ENCODE measurements at regions not wholly inside any gene's neighbourhood (a gene's known extent, or its start where the extent isn't known, plus 50 kb on each side); places are given as distances from the start of the nearest gene placed in this dataset.
"Not testable (repeated sequence)": the region's sequence is repeated elsewhere in the genome, so short reads cannot be mapped to it uniquely, and the experiment has no call there.

DNA sequence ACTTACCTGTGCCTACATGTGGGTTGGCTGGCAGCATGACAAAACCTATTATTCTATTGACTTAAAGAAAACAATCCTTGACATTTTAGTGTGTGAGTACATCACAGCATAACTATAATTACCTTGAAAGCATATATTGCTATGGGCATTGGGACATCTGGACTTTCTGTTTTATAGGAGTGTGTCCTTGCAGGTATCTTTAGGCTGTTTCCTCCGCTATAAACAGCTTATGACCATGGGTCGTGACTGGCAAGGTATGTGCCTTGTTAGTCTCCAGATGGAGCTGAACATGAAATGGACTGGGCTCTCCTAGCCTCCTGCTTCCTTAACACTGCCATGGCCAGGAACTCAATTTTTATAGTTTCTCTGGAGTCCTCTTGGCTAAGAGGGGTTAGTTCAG is 317.4 kb upstream of the COBL start:
- no peak for DNase-seq (ENCODE audit: low read depth, low spot score)

DNA sequence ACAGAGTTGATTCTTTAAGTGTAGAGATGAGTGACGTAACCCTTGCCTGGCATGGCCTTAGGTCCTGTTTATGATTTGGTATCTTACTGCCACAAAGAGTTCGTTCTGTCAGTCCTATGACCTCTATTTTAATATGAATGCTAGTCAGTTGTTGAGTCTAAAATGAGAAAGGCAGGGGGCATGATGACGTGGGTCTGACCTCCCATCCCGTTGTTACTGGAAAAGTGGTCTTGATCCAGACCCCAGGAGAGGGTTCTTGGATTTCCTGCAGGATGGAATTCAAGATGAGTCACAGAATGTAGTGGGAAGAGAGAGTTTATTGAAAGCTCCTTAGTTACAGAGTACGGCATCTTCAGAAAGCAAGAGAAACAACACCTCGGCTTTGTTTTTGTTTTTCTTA is 317.0 kb upstream of the COBL start:
- DNase-seq (ENCODE audit: low read depth, low spot score) = no peak

DNA sequence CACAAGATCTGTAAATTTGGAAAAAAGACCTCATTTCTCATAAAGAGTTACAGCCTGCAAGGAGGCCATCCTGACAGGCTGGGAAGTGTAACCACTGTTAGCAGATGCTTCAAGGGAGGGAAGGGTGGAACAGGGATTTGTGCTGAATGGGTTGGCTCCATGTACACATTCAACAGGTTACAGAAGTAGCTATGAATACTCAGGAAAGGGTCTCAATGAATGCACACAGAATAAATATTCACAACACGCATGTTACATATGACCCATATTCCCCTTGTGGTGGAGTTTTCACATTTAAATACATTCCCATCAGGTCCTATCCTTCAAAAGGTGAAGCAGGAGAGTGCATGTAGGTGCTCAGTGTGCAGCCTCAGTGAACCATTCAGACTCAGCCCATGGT is 316.4 kb upstream of the COBL start:
- no peak for DNase-seq (ENCODE audit: low read depth, low spot score)

DNA sequence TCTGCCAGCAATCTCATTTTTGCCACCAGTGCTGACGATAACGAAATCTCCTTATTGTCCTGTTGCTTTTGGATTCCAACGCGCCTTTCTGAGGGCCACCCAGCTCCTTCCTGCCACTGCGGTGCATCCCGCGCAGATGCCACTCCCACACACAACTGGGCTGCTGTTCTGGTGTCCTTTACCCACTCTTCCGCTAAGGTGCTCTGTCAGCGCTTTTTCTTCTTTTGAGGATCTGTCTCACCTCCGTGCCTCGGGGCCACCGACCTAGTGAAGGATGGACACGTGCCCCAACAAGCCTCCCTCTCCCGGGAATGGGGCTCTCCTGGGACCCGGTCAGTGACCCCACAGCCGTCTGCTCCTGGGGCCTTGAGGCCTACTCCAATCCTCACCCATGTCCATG is 314.3 kb upstream of the COBL start:
- no peak for DNase-seq (ENCODE audit: low read depth, low spot score)

DNA sequence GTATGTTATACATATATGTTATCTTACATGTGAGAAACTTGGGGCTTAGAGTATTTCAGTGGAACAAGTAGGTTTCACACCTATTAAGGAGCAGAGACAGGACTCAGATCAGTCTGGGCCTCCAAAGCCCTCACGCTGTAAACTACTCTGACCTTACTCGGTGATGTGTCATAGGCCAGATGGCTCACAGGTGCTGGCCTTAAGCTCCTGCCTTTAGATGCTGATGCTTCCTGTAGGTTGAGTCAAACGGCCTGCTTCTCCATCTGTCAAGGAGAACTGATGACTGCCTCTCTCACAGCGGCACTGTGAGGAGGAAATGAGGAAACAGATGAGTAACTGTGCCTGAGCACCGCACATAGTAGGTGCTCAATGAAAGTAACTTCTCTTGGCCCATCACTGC is 312.6 kb upstream of the COBL start:
- no peak for DNase-seq (ENCODE audit: low read depth, low spot score)

DNA sequence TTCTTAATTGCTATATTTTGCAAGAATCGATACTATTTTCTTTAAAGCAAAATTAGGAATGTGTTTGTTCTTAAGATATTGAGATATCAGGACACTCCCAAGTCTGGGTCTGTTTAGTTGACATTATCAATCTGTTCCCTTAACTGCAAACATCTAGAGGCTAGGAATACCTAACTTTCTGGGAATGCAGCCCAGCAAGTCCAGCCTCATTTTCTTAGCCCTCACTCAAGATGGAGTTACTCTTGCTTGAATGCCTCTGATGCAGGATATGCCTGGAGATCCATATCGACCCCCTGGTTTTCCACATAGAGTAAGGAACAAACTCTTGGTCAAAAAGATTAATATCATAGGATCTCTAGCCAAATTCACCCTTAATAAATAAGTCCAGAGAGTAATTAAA is 305.3 kb upstream of the COBL start:
- DNase-seq (ENCODE audit: low read depth, low spot score) = no peak

DNA sequence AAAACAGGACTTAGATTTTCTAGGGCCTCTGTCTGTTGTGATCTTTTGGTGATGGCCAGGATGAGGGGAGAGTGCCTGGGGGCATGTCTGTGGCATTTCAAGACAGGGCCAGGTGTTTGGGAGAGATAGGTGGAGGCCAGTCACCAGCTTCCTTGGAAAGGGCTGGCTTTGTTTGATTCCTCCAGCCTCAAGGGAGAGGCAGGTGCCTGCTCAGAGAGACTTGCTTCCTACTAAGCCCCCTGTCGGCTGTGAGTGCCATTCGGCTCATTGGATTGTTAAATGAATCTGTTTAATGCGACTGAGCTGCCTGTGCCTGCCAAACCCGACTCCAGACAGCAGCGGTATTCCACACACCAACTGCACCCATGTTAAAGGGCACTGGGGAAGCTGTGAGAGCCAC is 304.1 kb upstream of the COBL start:
- no peak for DNase-seq (ENCODE audit: low read depth, low spot score)

DNA sequence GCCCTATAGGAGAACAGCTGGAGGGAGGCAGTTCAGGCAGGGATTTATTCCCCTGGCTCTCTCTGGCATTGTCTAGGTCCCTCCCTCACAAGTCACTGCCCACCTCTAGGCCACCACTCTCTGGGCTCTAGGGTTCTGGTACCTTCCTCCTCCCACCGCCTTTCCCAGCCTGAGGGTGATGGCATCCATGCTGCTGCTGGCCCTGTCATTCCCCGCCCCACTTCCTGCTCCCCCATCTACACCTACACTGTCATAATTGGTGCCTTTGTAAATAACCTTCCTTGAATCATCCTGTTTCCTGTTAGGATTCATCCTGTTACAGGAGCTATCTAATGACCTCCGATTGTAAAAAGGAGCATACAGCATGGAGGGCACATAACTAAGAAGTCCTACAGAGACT is 303.3 kb upstream of the COBL start:
- DNase-seq (ENCODE audit: low read depth, low spot score) = no peak

DNA sequence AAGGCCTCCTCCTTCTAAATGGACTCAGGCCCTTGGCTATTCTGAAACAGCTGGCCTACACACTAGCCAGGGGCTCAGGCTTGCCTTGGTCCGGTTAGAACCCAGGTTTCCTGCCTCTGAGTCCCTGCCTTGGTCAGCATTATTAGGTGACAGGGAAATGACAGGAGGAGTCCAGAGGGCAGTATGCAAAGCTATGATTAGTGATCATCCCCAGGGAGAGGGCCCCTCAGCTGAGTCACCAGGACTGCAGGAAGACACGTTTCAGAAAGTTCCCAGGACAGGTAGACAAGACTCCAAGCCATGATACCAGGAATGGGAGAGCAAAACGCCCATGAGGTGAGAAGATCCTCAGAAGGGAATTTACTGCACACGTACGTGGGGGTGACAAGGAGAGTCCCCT is 301.1 kb upstream of the COBL start:
- DNase-seq (ENCODE audit: low read depth, low spot score) = no peak

DNA sequence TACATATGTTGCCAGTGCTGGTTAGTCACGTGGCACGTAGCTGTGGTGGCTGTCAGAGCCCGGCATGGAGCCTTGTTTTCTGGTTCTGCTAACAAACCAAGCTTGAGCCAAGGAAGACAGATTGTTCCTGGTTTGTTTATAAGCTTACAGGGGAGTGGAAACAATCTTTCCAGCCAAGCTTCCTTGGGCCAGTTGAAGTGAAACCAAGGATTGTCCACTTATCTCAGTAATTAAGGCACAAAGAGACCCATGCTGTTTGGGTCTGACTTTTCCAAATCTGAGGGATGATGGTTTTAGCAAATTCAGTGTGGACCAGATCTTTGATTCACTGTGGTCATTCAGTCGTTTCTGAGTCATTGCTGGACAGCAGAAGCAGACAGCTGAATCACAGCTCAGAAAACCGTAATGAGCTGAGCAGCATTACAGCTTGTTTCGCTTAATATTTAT is 297.3 kb upstream of the COBL start:
- no peak for DNase-seq (ENCODE audit: low read depth, low spot score)

DNA sequence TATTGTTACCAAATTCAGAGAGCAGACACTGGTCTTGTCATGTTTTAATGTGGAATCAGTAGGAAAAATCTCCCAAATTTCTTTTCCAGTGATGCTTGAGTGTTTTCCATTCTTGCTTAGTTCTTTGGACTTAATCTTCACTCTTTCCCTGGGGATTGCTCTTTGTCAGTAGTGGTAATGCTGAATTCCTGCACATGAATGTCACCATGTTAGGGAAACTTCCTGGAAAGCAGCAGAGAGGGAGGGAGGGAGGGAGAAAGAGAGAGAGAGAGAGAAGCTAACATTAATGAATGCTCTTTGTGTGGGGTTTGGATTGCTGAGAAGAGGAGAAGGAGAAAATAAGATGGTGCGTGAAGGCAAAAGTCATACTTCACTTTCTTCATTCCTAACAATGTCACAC is 295.3 kb upstream of the COBL start:
- no peak for DNase-seq (ENCODE audit: low read depth, low spot score)

DNA sequence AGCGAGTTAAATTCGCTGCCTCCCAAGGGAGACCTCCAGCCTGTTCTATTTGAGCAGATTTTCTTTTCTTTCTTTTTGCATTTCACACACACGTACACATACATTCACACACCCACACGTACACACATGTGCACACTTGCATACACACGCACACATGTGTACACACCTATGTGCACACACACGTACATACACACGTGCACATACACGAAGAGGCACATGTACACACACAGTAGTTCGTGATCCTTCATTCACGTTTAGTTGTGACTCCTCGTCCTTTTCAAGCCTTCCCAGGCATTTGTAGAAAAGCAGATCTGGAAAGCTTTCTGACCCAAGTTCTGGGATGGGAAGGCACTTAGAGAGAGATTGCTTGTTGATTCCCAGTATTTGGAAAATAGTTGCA is 290.8 kb upstream of the COBL start:
- no peak for DNase-seq (ENCODE audit: low read depth, low spot score)

DNA sequence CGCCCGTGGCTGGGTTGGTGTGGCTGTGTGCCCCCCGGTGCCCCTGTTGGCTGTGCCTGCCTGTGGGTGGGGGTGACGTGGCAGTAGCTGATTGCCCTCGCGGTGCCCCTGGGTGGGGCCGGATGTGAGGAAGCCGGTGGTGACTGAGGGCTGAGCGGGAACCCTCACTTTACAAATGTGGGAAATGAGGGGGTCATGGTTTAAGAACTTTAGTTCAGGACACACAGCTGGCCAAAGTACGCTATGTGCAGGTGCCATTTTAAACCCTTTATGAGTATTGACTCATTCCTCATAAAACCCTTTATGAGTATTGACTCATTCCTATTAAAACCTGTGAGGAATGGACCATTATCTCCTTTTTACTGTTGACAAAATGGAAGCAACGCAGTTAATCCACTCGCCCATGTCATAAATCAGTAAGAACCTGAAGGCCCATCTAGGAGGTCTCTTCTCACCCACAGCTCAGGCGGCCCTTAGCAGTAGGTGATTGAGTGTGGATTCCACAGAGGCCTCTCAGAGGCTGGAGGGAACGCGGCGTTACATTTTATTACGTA is 290.1 kb upstream of the COBL start:
- DNase-seq (ENCODE audit: low read depth, low spot score) = no peak

DNA sequence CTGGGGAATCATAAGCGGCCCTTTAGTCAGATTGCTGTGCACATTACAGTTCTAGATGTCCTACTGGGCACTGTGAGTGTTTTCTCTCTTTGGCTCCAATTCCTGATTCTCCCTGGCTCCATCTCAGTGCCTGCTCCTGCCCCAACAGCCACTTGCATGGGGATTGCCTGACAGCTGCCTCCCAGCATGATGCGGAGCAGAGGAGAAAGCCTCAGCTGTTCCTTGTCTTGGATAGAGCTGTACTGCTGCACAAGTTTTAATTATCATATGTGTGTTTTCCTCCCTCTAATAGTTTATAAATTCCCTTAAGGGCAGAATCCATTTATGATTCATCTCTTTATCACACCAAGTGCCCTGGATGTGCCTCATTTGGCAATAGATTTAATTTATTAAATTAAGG is 285.8 kb upstream of the COBL start:
- DNase-seq (ENCODE audit: low read depth, low spot score) = no peak

DNA sequence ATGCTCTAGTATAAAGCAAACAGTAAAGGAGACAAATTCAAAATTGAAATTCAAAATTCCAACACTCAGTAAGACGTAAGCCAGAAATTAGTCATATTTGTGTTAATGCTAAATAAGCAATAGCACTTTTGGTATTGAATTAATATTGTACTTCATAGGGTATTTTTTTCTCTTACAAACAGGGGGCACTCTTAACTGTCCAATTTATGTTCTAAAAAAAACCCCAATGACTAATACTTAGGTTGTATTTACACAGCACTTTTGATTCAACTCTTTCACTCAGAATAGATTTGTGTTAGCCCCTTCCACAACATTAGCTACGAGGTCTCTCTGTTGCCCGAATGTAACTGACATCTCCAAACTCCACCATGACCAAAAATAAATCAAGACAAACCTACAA is 284.9 kb upstream of the COBL start:
- DNase-seq (ENCODE audit: low read depth, low spot score) = no peak

DNA sequence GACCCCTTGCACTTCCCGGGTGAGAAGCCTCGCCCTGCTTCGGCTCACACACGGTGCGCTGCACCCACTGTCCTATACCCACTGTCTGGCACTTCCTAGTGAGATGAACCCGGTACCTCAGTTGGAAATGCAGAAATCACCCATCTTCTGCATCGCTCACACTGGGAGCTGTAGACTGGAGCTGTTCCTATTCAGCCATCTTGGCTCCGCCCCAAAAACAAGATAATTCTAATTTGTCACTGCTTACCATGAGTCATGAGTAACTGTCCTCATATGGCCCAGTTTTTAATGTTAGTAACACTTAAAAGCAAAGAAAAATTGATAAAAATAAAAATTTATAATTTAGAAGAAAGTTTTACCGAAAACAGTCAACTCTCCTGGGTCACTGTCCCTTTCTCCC is 283.3 kb upstream of the COBL start:
- not testable (repeated sequence) for DNase-seq (ENCODE audit: low read depth, low spot score)

DNA sequence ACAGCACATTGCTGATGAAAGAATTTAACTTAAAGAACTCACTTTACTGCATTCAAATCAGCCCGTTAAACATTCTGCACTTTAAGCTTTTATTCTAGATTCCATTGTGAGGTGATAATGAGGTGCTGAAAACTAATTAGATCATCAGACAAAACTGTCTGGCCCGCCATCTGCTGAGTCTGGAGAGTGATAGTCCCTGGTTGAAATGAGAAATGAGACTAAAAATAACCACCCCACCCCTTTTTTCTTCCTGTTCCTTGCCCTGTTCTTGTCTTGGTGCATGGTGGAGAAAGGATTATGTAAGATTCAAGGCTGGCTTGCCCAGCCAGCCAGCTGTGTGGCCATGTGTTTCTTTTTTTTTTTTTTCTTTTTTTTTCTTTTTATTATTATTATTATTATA is 277.0 kb upstream of the COBL start:
- DNase-seq (ENCODE audit: low read depth, low spot score) = no peak

DNA sequence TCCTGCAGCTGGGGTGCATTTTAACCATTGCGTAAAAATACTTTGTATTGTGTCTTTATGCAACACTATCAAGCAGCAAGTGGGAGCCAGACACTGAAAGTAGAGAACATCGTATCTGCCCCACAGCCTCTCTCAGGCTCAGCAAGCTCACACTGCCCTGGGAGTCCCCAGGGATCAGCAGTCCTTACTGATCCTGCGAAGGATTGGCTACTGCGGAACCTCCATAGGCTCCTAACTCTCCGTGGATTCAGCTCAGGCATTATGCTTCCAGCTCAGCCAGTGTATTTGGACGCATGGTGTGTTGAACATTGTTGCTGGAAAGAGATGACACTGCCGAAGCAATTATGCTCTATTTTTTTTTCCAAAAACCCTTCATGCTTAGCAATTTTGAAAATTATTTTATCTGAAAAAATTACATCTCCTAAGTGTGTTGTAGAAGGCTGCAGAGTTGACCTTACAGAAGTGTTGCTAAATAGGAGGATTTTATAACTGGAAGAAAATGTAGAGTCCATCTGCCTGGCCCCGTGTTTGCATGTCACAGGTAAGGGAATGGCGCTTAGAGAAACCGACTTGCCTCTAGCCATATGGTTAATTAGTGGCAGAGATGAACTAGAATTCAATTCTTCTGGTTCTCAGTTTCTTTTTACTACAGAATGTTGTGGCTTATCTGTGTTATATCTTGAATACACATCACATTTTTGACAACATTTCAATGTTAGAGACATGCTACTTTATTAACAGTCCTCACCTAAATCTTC is 276.4 kb upstream of the COBL start:
- DNase-seq (ENCODE audit: low read depth, low spot score) = no peak

DNA sequence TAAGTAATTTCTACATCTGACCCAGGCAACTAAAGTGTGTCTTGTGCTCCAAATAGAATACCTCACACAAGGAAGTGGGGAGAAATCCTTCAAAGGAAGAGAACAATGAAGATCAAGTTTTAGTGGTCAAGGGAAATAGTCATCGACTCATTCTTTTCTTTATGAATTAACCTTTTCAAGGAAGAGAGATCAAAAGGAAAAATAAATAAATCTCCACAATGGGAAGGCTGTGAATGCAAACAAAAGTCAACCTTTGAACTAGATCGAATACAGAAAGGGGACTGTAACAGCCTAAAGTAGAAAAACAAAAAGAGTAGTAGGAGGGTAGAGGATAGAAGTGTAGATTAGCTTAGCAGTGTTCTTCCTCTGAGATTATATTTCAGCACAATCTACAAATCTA is 274.6 kb upstream of the COBL start:
- no peak for DNase-seq (ENCODE audit: low read depth, low spot score)

DNA sequence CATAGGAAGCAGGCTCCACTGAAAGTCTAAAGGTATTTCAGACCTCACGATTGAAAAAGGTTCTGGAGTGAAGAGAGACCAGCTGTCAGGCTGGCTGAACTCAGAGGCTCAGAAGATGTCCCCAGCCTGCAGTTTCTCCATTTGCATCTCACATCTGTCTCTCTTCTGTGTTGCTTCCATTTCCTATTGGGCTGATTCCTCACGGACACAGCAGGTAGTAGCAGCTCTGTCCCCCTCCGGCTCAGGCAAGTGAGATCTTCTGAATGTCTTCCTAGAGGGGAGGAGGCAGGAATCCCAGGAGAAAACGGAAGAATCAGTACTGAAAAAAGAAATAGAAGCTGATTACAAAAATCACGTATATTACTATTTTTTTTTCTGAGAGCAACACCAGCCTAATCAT is 274.1 kb upstream of the COBL start:
- no peak for DNase-seq (ENCODE audit: low read depth, low spot score)

DNA sequence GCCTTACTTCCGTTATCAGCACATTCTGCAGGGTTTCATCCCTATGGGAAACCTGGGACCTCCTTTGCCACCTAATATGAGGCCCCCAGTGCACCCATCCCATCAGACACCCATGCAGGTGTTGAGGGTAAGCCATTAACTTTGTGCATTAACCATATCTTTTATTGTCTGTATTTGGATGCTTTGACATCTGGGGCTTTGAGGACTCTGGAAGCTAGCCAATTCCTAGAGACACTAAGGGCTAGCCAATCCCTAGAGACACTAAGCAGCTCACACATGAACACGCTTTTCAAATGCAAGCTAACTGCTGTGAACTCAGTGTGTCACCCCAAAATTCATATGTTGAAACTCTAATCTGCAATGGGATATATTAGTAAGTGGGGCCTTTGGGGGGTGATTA is 272.5 kb upstream of the COBL start:
- DNase-seq (ENCODE audit: low read depth, low spot score) = no peak

DNA sequence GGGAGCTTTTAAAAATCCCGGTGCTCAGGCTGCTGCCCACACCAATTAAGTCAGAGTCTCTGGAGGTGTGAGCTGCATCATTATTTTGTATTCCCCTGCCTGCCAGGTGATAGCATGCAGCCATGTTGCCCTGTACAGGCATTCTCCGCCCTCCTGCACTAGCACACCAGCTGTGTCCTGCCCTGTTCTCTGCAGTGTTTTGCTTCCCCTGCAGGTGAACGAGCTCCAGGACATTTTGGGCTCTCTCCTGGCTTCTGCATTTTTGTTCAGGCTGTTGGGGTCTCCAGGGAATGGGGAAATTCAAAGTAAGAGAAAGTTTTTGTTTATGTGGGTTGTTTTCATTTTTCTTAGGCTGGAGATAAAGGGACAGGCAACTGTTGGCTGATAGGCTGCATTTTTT is 271.0 kb upstream of the COBL start:
- DNase-seq (ENCODE audit: low read depth, low spot score) = no peak

DNA sequence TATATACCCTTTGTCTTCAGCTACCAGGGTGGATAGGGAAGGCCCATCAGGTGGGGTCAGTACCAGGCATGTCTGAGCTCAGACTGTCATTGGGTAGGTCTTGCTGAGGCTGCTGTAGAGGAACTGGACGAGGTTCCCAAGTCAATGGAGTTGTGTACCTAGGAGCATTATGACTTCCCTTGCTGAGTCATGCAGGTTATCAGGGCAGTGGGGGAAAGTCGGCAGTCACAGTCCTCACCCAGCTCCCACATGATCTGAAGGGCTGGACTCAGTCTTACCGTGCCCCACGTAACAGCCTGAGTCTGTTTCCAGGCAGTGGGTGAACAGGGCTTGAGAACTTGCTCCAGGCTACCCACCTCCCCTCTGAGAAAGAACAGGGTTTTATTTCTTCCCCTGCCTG is 260.8 kb upstream of the COBL start:
- no peak for DNase-seq (ENCODE audit: low read depth, low spot score)

DNA sequence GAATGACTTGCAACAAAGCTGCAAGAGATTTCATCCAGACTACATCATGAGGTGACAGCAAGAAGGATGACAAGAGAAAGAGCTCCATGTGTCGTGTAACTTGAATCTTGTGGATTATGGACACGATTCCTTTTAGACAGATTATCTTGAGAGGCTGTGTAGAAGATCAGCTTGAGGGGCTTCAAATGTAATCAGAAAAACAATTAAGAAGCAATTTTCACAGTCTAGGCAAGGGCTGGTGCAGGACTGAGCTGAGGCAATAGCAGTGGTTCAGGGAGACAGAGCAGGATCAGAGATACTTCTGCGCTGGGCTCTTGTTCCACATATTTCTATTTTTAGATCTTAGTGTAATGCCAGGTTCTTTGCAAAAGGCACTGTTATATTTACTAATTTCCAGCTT is 253.0 kb upstream of the COBL start:
- DNase-seq (ENCODE audit: low read depth, low spot score) = no peak
